Endothelial cell of umbilical vein (primary cell): ENCODE measurements at regions not wholly inside any gene's neighbourhood (a gene's known extent, or its start where the extent isn't known, plus 50 kb on each side); places are given as distances from the start of the nearest gene placed in this dataset.
"Not testable (repeated sequence)": the region's sequence is repeated elsewhere in the genome, so short reads cannot be mapped to it uniquely, and the experiment has no call there.

Experiments
- BruUV-seq: library from RNA; stranded (reverse); fragments of 400-500 nt; replicated peaks from 2 replicates; lab custom pipeline; 2021; lab: Mats Ljungman, UMichigan
- CTCF ChIA-PET: fragments of 300-600, 350-600 bp; sonication (Branson Sonifier 250); formaldehyde crosslinking; loops from one replicate; lab custom pipeline; 2021; ENCODE audit warnings: antibody characterized with exemption, inconsistent platforms; lab: Charles Lee
- POLR2A ChIA-PET: fragments of 300-600, 350-600 bp; sonication (Branson Sonifier 250); formaldehyde crosslinking; loops from one replicate; lab custom pipeline; 2021; ENCODE audit warnings: antibody characterized with exemption, inconsistent platforms; lab: Charles Lee
- DNase-seq: peaks from one replicate; pipeline ENCODE4 v3.0.0-alpha.2; 2011; ENCODE audit warnings: low read depth, low spot score
- FAIRE-seq: peaks from 2 replicates; lab custom pipeline; 2011; peaks lifted over from hg19 to GRCh38; lab: Jason Lieb, UNC
- H2AFZ ChIP-seq: 2 replicates; pipeline ENCODE4 v1.6.0; 2012; ENCODE audit warnings: low read depth, low read length, control low read depth, inconsistent platforms
- H3K27ac ChIP-seq: 2 replicates; pipeline ENCODE4 v1.5.1; 2011; ENCODE audit warnings: low read depth, mild to moderate bottlenecking, control low read depth, low read length, moderate library complexity; ENCODE audit not compliant: insufficient read depth
- H3K27me3 ChIP-seq, 2 experiments: 2 replicates each; pipeline versions ENCODE4 v1.6.0 to v1.6.1; 2011; ENCODE audit warnings: low read length in 2 of 2, mixed read lengths in 1 of 2; ENCODE audit not compliant: control insufficient read depth in 2 of 2, insufficient read depth in 2 of 2
- H3K36me3 ChIP-seq, 2 experiments: 2 replicates in 1 of 2; 3 replicates in 1 of 2; pipeline ENCODE4 v1.5.1; 2011; ENCODE audit warnings: low read length in 2 of 2, mild to moderate bottlenecking in 1 of 2, moderate library complexity in 1 of 2; ENCODE audit not compliant: control insufficient read depth in 2 of 2, insufficient read depth in 2 of 2; ENCODE audit errors: extremely low read depth in 1 of 2
- H3K4me1 ChIP-seq: 3 replicates; pipeline ENCODE4 v1.5.1; 2011; ENCODE audit warnings: mild to moderate bottlenecking, low read length; ENCODE audit not compliant: control insufficient read depth, insufficient read depth; ENCODE audit errors: extremely low read depth
- H3K4me2 ChIP-seq: 2 replicates; pipeline ENCODE4 v1.6.1; 2011; ENCODE audit warnings: low read length, control low read depth, mixed read lengths; ENCODE audit not compliant: insufficient read depth
- H3K4me3 ChIP-seq, 3 experiments: fragments of 200-600 bp in 1 of 3; sonication (generic), shearing (Covaris generic) in 1 of 3; replicated peaks in 1 of 3; 2 replicates each; pipeline ENCODE4 v1.5.1; 2011 to 2016; ENCODE audit warnings: control low read depth in 3 of 3, low read length in 3 of 3, mild to moderate bottlenecking in 2 of 3, inconsistent platforms in 1 of 3, low read depth in 1 of 3, moderate library complexity in 1 of 3; ENCODE audit not compliant: insufficient read depth in 1 of 3
- H3K79me2 ChIP-seq: 2 replicates; pipeline ENCODE4 v1.6.0; 2012; ENCODE audit warnings: low read length, inconsistent platforms; ENCODE audit not compliant: control insufficient read depth, insufficient read depth
- H3K9ac ChIP-seq: replicated peaks from 2 replicates; pipeline ENCODE3; 2011; ENCODE audit warnings: low read length, control low read depth; ENCODE audit not compliant: insufficient read depth; ENCODE audit errors: extremely low read depth
- H3K9me1 ChIP-seq: replicated peaks from 3 replicates; pipeline ENCODE4 v1.6.0; 2011; ENCODE audit warnings: mild to moderate bottlenecking, low read length; ENCODE audit not compliant: control insufficient read depth, insufficient read depth; ENCODE audit errors: extremely low read depth
- H3K9me3 ChIP-seq: replicated peaks from 2 replicates; pipeline ENCODE4 v1.5.1; 2012; ENCODE audit warnings: low read length, inconsistent platforms; ENCODE audit not compliant: control insufficient read depth, insufficient read depth
- H4K20me1 ChIP-seq: replicated peaks from 2 replicates; pipeline ENCODE3; 2011; ENCODE audit warnings: mild to moderate bottlenecking, low read length; ENCODE audit not compliant: control insufficient read depth, insufficient read depth; ENCODE audit errors: extremely low read depth
- EZH2 ChIP-seq: IDR thresholded peaks from 2 replicates; pipeline ENCODE4 v1.6.1; 2012; ENCODE audit warnings: borderline replicate concordance, low read depth, mild to moderate bottlenecking, moderate library complexity, low read length, inconsistent platforms; ENCODE audit not compliant: severe bottlenecking
- FOS ChIP-seq: IDR thresholded peaks from 2 replicates; pipeline ENCODE4 v1.6.1; 2011; ENCODE audit warnings: mild to moderate bottlenecking, low read length, moderate library complexity, borderline replicate concordance; ENCODE audit not compliant: insufficient read depth
- GATA2 ChIP-seq: IDR thresholded peaks from 2 replicates; pipeline ENCODE4 v1.7.0; 2011; ENCODE audit warnings: low read depth, mild to moderate bottlenecking, moderate library complexity, mixed read lengths, low read length; ENCODE audit not compliant: insufficient read length, insufficient read depth
- JUN ChIP-seq: IDR thresholded peaks from 2 replicates; pipeline ENCODE4 v1.6.1; 2011; ENCODE audit warnings: borderline replicate concordance, low read depth; ENCODE audit not compliant: insufficient read length, insufficient read depth
- MYC ChIP-seq: IDR thresholded peaks from one replicate; pipeline ENCODE4 v1.6.1; 2011; ENCODE audit warnings: mild to moderate bottlenecking, low read depth, low read length
- POLR2A ChIP-seq: IDR thresholded peaks from 2 replicates; pipeline ENCODE4 v1.6.1; 2012; ENCODE audit warnings: low read depth, mild to moderate bottlenecking, control low read depth, low read length
- POLR2AphosphoS5 ChIP-seq: IDR thresholded peaks from 2 replicates; pipeline ENCODE4 v1.6.1; 2012; ENCODE audit warnings: low read depth, mild to moderate bottlenecking, control low read depth, low read length, moderate library complexity; ENCODE audit not compliant: insufficient read depth
- dilution Hi-C: fragments of 300-500 bp; cut with MboI; formaldehyde crosslinking; loops from one replicate; pipeline ENCODE4 v1.15.0; 2019; ENCODE audit warnings: low sequenced_read_pairs; ENCODE audit not compliant: extremely low pct_ligation_motif_present
- intact Hi-C: fragments of 100-400 bp; cut with micrococcal nuclease; formaldehyde crosslinking; loops from one replicate; pipeline ENCODE4 v1.10.0; 2022
- TF ChIP-seq, protein P1 (sequence below): IDR thresholded peaks from 2 replicates; pipeline ENCODE4 v1.6.1; 2011; ENCODE audit not compliant: insufficient read depth, insufficient read length
- TF ChIP-seq, protein P2 (sequence below), 2 donors: IDR thresholded peaks; 1 replicate in 1 of 2; 2 replicates in 1 of 2; pipeline ENCODE4 v1.5.1; 2011; ENCODE audit warnings: low read length in 2 of 2, mild to moderate bottlenecking in 2 of 2, moderate library complexity in 2 of 2, control low read depth in 1 of 2, inconsistent platforms in 1 of 2, low read depth in 1 of 2; ENCODE audit not compliant: insufficient read depth in 1 of 2; ENCODE audit errors: extremely low read depth in 1 of 2

DNA sequence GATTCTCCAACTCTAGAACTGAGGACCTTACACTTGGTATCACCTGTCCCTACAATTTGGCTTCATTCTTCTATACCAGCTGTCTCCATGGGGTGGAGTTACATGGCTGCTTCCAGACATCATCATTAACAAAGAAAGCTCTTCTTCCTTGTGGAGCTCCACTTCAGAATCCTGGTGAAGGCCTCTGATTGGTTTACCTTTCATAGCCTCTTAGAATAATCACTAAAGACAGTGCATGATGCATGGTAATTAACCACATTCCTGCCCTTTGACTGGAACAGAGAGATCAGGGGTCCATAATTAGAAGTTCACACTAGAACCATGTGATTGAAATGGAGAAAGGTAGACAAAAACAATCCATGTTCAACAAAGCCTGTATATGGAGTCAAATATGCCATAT, 112.6 kb upstream of the ZNF827 start:
- Histone ChIP-seq H3K36me3 (no peaks in the 10 kb centered on the region), H3K4me2 (no peak overlapping the region), H3K9me3 (no peaks in the 10 kb centered on the region), H2AFZ (no peak overlapping the region), H3K4me1 (no peaks in the 10 kb centered on the region), H3K27me3 (peaks cover 0 to 3% of the 10 kb centered on the region in 2 experiments), H4K20me1 (no peaks in the 10 kb centered on the region), H3K4me3 (no peak overlapping the region), H3K9me1 (no peaks in the 10 kb centered on the region), H3K79me2 (no peaks in the 10 kb centered on the region), H3K9ac (no peak overlapping the region), H3K27ac (no peak overlapping the region)
- ChIA-PET CTCF (no interaction called here), POLR2A (no interaction called here)
- no TSS peak for BruUV-seq
- DNase-seq (no peak), FAIRE-seq (no peak)
- intact Hi-C loops: no loop called here
- TF ChIP-seq, protein P1, sequence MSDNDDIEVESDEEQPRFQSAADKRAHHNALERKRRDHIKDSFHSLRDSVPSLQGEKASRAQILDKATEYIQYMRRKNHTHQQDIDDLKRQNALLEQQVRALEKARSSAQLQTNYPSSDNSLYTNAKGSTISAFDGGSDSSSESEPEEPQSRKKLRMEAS: no peak
- no peak for TF ChIP-seq POLR2A
- TF ChIP-seq MYC: no peak
- TF ChIP-seq GATA2: no peak
- dilution Hi-C loops: no loop called here

DNA sequence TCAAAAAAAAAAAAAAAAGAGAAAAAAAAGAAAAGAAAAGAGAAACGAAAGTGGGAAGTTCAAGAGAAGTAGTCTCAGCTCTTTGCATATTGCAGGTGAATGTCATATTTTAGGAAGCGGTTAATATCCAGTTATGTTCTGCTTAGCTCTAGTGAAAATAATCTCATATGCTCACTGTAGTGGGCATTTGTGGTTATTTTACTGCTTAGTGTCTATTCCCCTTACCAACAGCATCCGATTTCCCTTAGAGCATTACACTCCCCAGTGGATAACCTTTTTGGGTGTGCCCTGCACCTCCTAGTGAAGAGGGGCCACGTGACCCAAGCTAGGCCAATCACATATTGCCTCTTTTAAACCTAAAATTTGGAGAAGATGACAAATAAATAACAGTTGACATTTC, 111.2 kb upstream of the ZNF827 start:
- dilution Hi-C loops (no loop called here), intact Hi-C loops (no loop called here)
- H2AFZ ChIP-seq: no peak overlapping the region
- no peak overlapping the region for H3K4me3 ChIP-seq
- BruUV-seq: no TSS peak
- H3K9me1 ChIP-seq: no peaks in the 10 kb centered on the region
- DNase-seq: no peak
- CTCF ChIA-PET: no interaction called here
- POLR2A ChIA-PET: no interaction called here
- H3K4me1 ChIP-seq: no peaks in the 10 kb centered on the region
- FAIRE-seq: no peak
- H3K79me2 ChIP-seq: no peaks in the 10 kb centered on the region
- TF ChIP-seq FOS: no peak
- TF ChIP-seq, protein P1: no peak
- no peak for TF ChIP-seq EZH2
- no peak for TF ChIP-seq MYC
- no peak for TF ChIP-seq GATA2
- TF ChIP-seq POLR2A: no peak
- no peak for TF ChIP-seq POLR2AphosphoS5
- TF ChIP-seq, protein P2, sequence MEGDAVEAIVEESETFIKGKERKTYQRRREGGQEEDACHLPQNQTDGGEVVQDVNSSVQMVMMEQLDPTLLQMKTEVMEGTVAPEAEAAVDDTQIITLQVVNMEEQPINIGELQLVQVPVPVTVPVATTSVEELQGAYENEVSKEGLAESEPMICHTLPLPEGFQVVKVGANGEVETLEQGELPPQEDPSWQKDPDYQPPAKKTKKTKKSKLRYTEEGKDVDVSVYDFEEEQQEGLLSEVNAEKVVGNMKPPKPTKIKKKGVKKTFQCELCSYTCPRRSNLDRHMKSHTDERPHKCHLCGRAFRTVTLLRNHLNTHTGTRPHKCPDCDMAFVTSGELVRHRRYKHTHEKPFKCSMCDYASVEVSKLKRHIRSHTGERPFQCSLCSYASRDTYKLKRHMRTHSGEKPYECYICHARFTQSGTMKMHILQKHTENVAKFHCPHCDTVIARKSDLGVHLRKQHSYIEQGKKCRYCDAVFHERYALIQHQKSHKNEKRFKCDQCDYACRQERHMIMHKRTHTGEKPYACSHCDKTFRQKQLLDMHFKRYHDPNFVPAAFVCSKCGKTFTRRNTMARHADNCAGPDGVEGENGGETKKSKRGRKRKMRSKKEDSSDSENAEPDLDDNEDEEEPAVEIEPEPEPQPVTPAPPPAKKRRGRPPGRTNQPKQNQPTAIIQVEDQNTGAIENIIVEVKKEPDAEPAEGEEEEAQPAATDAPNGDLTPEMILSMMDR (IDR thresholded peaks at IDR 0.05; ENCODE audit: extremely low read depth in 1 of 2, insufficient read depth in 1 of 2, low read depth in 1 of 2, low read length in 2 of 2): no peak
- no peak for TF ChIP-seq JUN
- no peaks in the 10 kb centered on the region for H3K9me3 ChIP-seq
- H3K36me3 ChIP-seq: no peaks in the 10 kb centered on the region
- no peaks in the 10 kb centered on the region for H4K20me1 ChIP-seq
- H3K27me3 ChIP-seq: no peaks in the 10 kb centered on the region
- H3K27ac ChIP-seq: no peak overlapping the region
- no peak overlapping the region for H3K4me2 ChIP-seq
- H3K9ac ChIP-seq: no peak overlapping the region

DNA sequence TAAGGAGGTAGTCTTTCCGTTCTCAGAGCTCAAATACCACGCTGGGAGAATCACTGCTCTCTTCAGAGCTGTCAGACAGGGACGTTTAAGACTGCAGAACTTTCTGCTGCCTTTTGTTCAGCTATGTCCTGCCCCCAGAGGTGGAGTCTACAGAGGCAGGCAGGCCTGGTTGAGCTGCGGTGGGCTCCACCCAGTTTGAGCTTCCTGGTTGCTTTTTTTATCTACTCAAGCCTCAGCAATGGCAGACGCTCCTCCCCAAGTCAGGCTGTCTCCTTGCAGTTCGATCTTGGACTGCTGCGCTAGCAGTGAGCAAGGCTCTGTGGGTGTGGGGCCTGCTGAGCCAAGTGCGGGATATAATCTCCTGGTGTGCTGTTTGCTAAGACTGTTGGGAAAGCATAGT, 109.1 kb upstream of the ZNF827 start:
- H3K4me3 ChIP-seq, intact Hi-C loops, DNase-seq, H2AFZ ChIP-seq, POLR2A ChIA-PET, H3K4me1 ChIP-seq, H3K36me3 ChIP-seq, H3K9ac ChIP-seq, H3K4me2 ChIP-seq, dilution Hi-C loops, FAIRE-seq, BruUV-seq, H3K27ac ChIP-seq, H3K27me3 ChIP-seq, H3K9me3 ChIP-seq, H3K79me2 ChIP-seq, H4K20me1 ChIP-seq, H3K9me1 ChIP-seq: not testable (repeated sequence)
- CTCF ChIA-PET: interaction anchor here (1.4 kb wide), 1 partner anchor 48 kb away, joined by 3 read pairs; no protein-coding TSS in a partner anchor
